AG04450 (cell line): ENCODE measurements at regions not wholly inside any gene's neighbourhood (a gene's known extent, or its start where the extent isn't known, plus 50 kb on each side); places are given as distances from the start of the nearest gene placed in this dataset. TPM values are rescaled to one million over a fixed set of nuclear protein-coding genes. Genes with fewer than 3 reads are reported as not detected.
"Not testable (repeated sequence)": the region's sequence is repeated elsewhere in the genome, so short reads cannot be mapped to it uniquely, and the experiment has no call there.

Experiments used
- CTCF ChIA-PET: fragments of 300-600, 350-600 bp; formaldehyde crosslinking; extraction: SDS; loops from one replicate; lab custom pipeline; 2022; ENCODE audit warnings: antibody characterized with exemption, inconsistent platforms; lab: Charles Lee
- POLR2A ChIA-PET: fragments of 350-600 bp; formaldehyde crosslinking; extraction: SDS; loops from one replicate; lab custom pipeline; 2021; ENCODE audit warnings: antibody characterized with exemption, inconsistent platforms; lab: Yijun Ruan, JAX
- DNase-seq: peaks from one replicate; pipeline ENCODE4 v3.0.0-alpha.2; 2011; ENCODE audit warnings: low read depth, low spot score
- H3K27ac ChIP-seq: one replicate; pipeline ENCODE4 v1.5.1; 2012; ENCODE audit warnings: low read depth, low read length, control low read depth
- H3K27me3 ChIP-seq: one replicate; pipeline ENCODE4 v1.6.0; 2012; ENCODE audit warnings: low read length; ENCODE audit not compliant: control insufficient read depth, insufficient read depth
- H3K4me3 ChIP-seq: 2 replicates; pipeline ENCODE4 v1.5.1; 2011; ENCODE audit warnings: mild to moderate bottlenecking, low read depth, low read length, control low read depth
- H3K9me3 ChIP-seq: 2 replicates; pipeline ENCODE4 v1.5.1; 2012; ENCODE audit warnings: low read length; ENCODE audit not compliant: control insufficient read depth, insufficient read depth
- CTCF ChIP-seq: IDR thresholded peaks from 2 replicates; pipeline ENCODE4 v1.5.1; 2011; ENCODE audit warnings: low read depth, low read length, control low read depth, inconsistent platforms
- small RNA-seq: library from RNA; depleted of rRNA; stranded (forward); fragments of <200 nt; gene quantifications from one replicate; pipeline ENCODE3, GENCODE V24; 2012; ENCODE audit warnings: low read depth; ENCODE audit not compliant: insufficient read length

- POLR2A ChIA-PET = no interaction called here
These were observed 56.2 kb upstream of the EFNA5 start for GRCh38 chr5:107726896-107727295.

GRCh38 chr5:107724642-107725041, 53.9 kb upstream of the EFNA5 start:
- Histone ChIP-seq H3K27me3 (no peaks in the 10 kb centered on the region), H3K9me3 (peaks cover 3% of the 10 kb centered on the region), H3K27ac (no peak overlapping the region), H3K4me3 (no peak overlapping the region)
- DNase-seq = no peak
- TF ChIP-seq CTCF = no peak
- ChIA-PET CTCF (no interaction called here), POLR2A (no interaction called here)

More at GRCh38 chr5:107726896-107727295, 56.2 kb upstream of the EFNA5 start:
- DNase-seq = no peak
- Histone ChIP-seq H3K27me3 (no peaks in the 10 kb centered on the region), H3K4me3 (no peak overlapping the region), H3K9me3 (no peaks in the 10 kb centered on the region; the same call in 1 of the 2 replicates), H3K27ac (no peak overlapping the region)
- TF ChIP-seq CTCF = no peak
- CTCF ChIA-PET = no interaction called here

GRCh38 chr5:107721241-107721640, 50.5 kb upstream of the EFNA5 start:
- H3K27ac ChIP-seq, POLR2A ChIA-PET, CTCF ChIA-PET, DNase-seq, H3K27me3 ChIP-seq, H3K4me3 ChIP-seq, H3K9me3 ChIP-seq: not testable (repeated sequence)

Small RNA genes in the stretch of these regions (small RNA-seq; reads per million reads assigned to genes)
- not detected for gene RN7SL782P
